ENCODE measurements at regions not wholly inside any gene's neighbourhood (a gene's known extent, or its start where the extent isn't known, plus 50 kb on each side); places are given as distances from the start of the nearest gene placed in this dataset.
"Not testable (repeated sequence)": the region's sequence is repeated elsewhere in the genome, so short reads cannot be mapped to it uniquely, and the experiment has no call there.

DNA sequence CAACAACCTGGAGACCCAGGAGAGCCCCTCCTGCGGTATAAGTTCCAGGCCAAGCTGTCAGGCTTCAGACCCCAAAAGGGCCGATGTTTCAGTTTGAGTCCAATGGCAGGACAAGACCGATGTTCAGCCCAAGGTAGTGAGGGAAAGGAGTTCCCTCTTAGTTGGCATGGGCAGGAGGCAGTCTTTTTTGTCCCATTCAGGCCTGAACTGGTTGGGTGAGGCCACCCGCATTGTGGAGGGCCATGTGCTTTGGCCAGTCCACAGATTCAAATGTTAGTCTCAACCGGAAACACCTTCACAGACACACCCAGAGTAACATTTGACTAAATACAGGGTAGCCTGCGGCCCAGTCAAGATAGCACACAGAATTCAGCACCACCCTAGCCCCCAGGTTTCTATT lies 89.6 kb upstream of the ANKRD10 start:
- no peak for DNase-seq

DNA sequence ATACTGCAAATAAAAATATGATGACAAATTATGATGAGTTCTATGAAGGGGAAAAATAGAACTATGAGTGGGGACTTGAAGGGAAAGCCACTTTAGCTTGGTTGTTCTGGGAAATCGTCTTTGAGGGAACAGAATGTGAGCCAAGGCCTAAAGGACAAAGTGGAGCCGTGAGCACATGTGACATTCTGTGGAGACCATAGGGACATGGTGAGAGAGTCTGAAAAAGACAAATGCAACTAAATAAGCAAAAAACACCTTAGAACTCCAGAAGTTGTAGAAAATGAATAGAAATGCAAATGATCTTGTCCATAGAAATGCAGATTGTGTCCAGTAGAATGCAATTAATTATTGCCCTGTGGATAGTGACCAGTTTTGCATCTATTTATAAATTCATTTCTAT lies 86.8 kb upstream of the ANKRD10 start:
- DNase-seq = no peak

DNA sequence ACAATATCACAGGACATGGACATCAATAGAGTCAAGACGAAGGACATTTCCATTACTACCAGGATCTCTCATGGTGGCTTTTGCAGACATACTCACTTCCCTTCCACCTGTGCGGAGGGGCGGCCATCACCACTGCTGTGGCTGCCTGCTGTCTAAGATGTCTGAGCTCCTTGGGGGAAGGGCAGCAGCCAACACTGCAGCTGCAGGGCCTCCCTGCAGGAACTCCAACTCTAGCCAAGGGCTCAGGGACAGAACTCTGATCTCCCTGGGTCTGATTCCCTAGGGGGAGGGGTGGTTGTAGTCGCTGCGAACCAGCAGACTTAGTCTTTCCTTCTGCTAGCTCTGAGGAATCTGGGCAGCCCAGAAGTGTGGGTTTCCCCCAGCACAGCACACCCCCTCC lies 78.9 kb upstream of the ANKRD10 start:
- no peak for DNase-seq

DNA sequence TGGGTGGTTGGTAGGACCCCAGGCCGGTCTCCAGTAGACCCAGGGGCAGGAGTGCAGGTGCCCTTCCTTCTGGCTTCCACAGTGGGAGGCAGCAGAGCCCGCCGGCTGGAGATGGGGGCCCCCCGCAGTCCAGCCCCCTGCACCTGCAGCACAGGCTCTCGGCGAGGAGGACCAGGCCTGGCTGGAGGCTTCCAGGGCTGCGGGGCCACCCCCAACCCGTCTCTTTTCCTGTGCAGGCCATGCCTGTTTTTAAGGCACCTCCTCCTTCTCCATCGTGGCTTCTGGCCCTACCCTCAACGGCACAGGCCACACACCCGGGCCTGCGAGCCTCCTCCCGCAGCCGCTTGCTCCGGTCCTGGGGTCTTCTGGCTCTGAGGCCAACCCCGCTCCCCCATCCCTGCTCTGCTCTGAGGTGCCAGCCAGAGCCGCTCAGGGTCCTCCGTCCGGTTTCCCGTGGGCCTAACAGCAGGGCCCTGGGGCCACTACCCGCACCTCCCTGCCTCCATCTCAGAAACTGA lies 77.2 kb upstream of the ANKRD10 start:
- no peak for DNase-seq

DNA sequence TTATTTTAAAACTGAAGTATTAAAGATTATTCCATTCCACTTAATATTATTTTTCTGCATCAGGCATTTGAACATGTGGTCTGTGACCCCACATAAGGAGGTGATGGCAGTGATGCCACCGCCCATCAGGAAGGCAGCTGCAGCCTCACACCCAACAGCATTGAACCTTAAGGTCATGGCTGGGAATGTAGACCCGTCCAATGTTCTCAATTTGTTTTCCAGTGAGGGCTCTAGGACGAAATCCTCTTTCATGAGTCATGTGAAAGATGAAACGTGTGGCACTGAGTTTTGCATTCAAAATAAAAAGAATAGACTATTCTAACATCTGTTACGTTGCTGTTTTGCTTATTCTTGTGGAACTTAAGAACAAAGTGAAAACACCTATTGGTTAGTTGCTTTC lies 74.5 kb upstream of the ANKRD10 start:
- DNase-seq = no peak

DNA sequence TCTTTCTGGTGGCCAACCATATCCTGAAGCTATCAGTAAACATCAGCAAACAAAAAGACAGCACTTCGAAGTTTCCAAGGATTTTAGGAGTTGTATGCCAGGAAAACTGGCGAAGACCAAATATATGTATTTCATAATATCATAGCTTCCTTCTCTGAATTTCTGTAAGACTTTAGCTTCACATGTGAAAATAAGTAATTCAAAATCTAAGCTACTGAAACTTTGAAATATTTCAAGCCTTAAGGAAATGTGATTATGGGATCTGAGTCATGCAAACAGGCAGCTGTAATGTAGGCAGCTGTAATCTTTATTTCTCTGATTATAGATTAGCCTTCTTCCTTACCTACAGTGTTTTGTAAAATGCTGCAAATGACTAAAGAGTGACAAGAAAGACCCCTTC lies 70.7 kb upstream of the ANKRD10 start:
- DNase-seq = no peak

DNA sequence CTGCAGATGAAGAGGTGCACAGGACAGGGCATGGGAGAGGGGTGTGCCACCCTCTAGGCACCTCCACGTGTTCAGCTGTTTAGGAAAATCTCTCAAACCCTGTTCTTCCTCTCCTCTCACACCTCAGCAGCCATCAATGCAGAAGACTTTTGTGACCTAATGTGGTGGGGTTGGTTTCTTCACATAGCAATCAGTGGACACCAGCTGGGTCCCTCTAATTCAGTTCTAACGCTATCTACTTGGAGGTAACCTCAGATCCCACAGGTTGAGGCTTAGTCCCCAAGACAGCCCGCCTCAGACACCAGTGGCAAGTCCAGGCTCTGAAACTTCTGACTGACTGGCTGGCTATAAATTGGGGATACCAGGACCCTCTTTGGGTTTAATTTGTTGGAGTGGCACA lies 69.9 kb upstream of the ANKRD10 start:
- no peak for DNase-seq

DNA sequence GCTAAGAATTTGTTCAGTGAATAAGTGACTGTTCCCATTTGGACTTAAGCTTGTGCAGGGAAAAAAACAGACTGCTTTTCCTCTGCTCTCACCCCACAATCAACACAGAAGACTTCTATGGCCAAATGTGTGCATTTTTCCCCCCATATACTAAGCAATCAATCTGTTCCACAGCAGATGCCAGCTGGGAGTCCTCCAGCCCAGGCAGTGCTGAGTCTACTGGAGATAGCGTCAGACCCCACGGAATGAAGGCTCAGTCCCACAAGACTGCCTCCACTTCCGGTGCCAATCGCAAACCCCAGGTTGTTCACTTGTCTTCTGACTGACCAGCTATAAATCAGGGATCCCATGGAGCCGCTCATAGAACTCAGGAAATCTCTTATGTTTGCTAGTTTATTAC lies 69.5 kb upstream of the ANKRD10 start:
- no peak for DNase-seq

DNA sequence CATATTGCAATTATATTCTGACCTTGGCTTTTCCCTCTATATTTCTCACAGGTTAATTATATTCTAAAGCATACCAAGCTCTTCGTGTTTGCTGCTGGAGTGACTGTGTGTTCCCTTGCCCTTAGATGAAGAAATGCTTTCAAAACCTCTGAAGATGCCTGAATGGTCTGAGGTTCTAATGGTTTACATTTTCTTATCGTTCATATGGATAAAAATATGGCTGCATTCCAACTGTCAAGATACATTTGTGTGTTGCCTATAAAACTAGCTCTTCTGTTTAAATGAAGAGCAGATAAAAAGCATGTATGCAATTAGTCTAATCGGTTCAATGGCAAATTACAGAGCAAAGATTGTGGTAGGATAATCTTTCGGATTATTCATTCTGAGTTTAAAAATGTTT lies 68.4 kb upstream of the ANKRD10 start:
- no peak for DNase-seq

DNA sequence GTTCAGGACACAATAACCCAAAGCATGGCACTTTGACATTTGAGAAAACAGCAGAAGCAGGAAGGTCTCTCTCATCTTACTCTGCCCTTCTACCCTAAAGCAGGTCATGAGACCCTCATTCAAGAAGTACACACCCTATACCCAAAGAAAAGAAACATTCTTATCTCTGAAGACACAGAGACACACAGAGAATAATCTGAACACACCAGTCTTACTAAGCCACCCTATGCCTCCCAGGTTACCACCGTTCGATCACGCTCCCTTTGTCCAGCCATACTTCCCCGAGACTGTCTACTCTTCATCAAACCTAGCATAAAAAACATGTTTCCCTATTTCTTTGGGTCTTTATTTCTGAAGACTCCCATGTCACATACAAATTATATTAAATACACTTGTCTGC lies 66.5 kb upstream of the ANKRD10 start:
- no peak for DNase-seq

DNA sequence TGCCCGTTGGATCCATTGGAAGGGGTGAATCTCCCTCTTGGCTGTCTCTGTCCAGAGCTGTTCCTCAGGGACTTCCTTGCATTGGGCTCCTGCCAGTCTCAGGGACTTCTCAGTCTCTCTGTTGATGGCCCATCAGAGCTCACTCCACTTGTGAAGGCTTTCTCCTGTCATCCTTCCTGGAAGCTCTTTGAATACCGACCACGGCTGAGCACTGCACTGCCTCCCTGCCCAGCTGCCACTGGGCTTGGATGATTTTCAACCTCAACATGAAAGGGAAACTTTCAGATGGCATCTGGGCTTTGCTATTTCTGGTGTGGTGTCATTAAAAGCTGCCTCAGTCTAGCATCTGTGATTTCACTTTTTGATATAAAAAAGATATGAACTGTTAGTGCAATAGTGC lies 66.1 kb upstream of the ANKRD10 start:
- DNase-seq = no peak

DNA sequence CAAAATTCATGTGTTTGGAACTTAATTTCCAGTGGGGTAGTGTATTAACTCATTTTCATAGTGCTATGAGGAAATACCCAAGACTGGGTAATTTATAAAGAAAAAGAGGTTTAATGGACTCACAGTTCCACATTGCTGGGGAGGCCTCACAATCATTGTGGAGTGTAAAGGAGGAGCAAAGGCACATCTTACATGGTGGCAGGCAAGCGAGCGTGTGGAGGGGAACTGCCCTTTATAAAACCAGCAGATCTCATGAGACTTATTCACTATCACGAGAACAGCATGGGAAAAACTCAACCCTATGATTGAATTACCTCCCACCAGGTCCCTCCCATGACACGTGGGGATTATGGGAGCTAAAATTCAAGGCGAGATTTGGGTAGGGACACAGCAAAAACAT lies 64.3 kb upstream of the ANKRD10 start:
- DNase-seq = not testable (repeated sequence)

DNA sequence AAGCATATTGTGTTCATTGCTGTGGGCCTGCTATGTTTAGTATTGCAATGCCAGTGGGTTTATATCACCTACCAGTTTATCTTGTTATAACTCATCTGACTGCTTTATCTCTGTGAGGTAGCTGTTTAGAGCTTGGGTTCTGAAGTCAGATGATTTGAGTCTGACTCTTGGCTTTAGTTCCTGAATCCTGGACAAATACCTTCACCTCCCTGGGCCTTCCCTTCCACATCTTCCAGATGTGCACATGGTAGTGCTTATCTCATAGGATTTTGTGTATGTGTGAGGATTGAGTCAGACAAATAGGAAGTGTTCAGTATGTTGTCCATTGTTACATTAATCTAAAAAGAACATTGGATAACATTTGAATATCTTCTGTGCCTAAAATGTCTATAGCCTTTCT lies 63.5 kb upstream of the ANKRD10 start:
- no peak for DNase-seq

DNA sequence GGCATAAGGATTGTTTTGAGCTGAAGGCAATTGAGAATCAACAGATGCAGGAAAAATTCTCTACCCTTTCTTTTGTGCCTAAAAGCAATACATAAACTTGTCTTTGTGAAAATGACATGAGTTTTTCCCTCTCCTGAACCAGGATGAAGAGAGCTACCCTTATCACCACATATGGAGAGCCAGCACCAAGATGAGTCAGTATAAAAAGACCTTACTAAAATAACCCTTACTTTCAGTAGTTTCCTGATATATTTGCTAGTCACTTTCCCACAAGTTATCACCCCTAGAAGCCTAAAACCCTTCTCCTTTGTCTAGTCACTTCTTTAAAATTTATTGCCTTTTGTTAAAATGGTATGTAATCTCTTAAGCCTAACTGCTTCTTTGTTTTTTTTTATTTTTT lies 61.9 kb upstream of the ANKRD10 start:
- DNase-seq = no peak

DNA sequence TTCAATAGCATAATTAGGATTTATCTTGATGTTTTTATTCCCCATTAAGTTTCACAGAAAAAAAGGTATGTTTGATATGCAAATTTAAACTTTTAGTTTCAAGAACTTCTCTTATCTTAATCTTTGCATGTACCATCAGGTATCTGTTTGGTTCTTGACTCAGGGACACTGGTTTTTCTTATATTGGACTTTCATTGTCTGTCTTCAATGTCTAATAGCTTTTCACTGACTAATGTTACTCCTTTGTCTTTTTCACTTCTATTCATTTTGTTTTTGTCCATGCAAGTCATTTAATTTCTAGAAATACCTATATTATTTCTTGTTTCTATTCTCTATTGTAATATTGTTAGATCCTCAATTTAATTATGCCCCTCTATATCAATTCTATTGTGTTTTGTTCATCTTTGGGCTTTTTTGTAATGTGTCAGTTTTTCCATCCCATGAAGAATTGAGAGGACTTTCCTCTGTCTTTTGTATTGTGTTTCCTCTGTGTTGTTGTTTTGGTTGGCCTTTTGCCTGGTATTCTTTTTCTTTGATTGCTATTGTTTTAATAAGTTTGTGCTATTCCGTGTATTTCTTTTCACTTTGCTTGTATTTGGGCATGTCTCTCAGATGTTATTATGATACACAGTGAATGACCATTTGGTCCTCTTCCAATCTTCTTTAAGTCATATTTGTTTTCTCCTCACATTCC lies 58.3 kb upstream of the ANKRD10 start:
- no peak for DNase-seq

DNA sequence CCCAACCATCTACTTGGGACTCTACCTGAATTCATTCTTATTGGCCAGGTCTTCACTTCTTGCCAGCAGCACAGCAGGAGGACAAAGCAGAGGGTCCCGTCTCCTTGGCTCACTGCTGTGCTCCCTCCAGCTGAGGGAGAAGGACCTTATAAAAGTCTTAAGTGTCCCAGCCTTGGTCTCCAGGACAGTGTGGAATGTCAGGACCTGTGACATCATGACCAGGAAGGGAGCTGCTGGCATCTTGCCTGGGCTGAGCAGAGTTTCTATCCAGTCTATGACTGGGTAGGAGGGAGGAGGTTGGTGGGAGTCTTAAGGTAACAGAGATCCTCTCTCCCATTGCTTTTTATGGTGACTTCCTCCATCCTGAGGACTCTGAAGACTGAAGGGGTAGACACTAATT lies 56.6 kb upstream of the ANKRD10 start:
- no peak for DNase-seq

DNA sequence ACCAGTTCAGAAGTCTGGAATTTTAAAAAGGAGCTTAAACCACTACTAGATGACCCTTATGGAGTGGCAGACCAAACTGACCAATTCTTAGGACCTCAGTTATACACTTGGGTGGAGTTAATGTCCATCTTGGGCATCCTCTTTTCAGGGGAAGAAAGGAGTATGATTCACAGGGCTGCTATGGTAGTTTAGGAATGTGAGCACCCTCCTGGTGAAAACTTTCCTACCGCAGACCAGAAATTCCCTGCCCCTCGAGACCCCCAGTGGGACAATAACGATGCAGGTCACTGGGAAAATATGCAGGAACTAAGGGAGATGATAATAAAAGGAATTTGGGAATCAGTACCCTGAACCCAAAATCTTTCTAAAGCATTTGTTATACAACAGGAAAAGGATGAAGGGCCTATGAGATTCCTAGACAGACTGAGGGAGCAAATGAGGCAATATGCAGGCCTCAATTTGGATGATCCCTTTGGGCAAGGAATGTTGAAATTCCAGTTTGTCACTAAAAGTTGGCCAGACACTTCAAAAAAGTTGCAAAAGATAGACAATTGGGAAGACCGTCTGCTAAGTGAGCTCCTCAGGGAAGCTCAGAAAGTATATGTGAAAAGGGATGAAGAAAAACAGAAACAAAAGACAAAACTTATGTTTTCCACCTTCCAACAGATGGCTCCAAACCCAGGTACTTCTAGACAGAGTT lies 52.4 kb upstream of the ANKRD10 start:
- not testable (repeated sequence) for DNase-seq

DNA sequence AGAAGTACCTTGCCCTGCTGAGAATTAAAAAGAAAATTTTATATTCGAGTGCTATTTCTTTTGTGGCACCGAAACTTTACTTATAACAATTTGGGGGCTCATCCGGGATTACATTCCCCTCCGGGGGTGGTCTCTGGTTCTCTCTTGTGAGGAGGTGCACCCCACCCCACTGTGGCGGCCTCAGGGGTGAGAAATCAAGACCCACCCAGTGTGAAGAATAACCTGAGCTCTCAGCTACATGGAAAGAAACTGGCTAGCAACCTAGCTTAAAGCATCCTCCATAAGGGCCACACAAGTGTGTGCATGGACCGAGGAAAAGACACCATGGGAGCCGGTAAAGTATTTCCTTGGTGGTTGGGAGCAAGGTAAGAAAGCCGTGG lies 50.9 kb upstream of the ANKRD10 start:
- no peak for DNase-seq

DNA sequence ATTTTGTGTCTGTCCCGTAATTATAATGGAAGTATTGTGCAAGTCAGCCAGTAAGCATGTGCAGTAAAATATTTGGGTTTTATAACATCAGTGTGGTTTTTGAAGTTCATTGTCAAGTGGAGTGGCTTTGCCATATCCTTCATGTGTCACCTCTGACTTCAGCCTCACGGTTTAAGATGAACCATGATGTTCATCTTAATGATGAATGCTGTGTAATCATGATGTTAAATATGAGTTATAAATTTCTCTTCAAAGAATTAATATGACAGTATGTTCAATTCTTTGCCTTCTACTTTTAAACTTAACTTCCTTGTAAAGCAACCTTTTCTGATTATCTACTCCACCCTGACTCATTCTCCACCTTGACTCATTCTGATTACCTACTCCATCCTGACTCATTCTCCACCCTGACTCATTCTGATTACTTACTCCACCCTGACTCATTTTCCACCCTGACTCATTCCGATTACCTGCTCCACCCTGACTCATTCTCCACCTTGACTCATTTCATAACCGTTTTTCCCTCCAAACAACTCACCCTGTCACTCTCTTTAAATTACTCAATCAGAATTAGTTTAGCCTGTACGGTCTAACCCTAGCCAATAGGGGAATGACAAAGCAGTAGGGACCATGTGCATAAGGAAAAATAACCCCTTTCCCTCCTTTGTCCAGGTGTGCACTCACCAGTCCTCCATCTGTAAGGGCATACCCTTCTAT lies 50.3 kb upstream of the ANKRD10 start:
- DNase-seq = no peak
